GM12864 (cell line): ENCODE measurements at regions not wholly inside any gene's neighbourhood (a gene's known extent, or its start where the extent isn't known, plus 50 kb on each side); places are given as distances from the start of the nearest gene placed in this dataset.

Experiments used
- DNase-seq: peaks from one replicate; pipeline ENCODE4 v3.0.0-alpha.2; 2011; ENCODE audit warnings: low read depth
- H3K4me3 ChIP-seq: 2 replicates; pipeline ENCODE4 v1.5.1; 2011; ENCODE audit warnings: mild to moderate bottlenecking, low read depth, low read length, control low read depth
- TF ChIP-seq, protein P1 (sequence below): IDR thresholded peaks from 2 replicates; pipeline ENCODE4 v1.5.1; 2011; ENCODE audit warnings: low read depth, mild to moderate bottlenecking, moderate library complexity, low read length, control low read depth, inconsistent platforms; ENCODE audit errors: missing control alignments

GRCh38 chr11:29786092-29786491 is 230.7 kb downstream of the KCNA4 start:
- no peak overlapping the region for H3K4me3 ChIP-seq
- TF ChIP-seq, protein P1, sequence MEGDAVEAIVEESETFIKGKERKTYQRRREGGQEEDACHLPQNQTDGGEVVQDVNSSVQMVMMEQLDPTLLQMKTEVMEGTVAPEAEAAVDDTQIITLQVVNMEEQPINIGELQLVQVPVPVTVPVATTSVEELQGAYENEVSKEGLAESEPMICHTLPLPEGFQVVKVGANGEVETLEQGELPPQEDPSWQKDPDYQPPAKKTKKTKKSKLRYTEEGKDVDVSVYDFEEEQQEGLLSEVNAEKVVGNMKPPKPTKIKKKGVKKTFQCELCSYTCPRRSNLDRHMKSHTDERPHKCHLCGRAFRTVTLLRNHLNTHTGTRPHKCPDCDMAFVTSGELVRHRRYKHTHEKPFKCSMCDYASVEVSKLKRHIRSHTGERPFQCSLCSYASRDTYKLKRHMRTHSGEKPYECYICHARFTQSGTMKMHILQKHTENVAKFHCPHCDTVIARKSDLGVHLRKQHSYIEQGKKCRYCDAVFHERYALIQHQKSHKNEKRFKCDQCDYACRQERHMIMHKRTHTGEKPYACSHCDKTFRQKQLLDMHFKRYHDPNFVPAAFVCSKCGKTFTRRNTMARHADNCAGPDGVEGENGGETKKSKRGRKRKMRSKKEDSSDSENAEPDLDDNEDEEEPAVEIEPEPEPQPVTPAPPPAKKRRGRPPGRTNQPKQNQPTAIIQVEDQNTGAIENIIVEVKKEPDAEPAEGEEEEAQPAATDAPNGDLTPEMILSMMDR, result no peak
- no peak for DNase-seq

DNA sequence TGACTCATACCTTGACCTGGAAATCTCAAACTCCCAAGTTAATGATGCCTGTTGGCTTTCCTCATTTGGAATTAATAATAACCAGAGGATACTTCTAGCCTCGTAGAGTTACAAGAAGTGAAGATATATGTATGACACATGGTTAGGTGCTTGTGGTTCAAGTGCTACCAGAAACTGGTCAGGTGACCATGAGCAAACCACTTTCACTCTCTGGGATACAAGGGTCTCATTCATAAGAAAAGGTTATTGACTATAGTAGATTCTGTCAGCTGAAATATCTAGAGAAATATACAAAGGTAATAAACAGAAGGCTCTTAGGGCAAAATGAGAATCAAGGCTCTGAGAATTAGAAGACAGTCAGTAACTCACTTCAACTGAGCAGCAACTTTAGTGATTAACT is 233.3 kb downstream of the KCNA4 start:
- TF ChIP-seq, protein P1, result no peak
- DNase-seq, result no peak
- H3K4me3 ChIP-seq, result no peak overlapping the region

GRCh38 chr11:29782447-29782846 is 234.4 kb downstream of the KCNA4 start:
- H3K4me3 ChIP-seq, result no peak overlapping the region
- no peak for DNase-seq
- TF ChIP-seq, protein P1, result no peak

DNA sequence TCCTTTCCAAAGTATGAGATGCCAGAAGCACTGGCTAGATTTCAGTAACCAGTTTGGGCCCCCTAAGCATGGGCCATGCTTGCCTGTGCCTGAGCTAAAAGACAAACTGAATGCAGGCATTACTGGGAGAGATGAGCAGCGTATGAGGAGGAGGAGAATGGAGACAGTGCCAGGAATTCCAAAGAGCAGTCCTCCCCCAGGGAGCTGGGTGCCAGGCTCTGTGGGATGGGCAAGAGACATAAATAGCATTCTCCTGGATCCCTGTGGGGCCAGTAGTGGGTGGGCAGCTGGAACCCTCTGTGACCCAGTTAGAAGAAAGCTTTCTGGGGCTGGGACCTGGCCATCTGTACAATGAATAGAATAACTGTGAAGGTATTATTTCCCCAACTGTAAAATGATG is 235.6 kb downstream of the KCNA4 start:
- TF ChIP-seq, protein P1, result no peak
- no peak overlapping the region for H3K4me3 ChIP-seq
- no peak for DNase-seq

DNA sequence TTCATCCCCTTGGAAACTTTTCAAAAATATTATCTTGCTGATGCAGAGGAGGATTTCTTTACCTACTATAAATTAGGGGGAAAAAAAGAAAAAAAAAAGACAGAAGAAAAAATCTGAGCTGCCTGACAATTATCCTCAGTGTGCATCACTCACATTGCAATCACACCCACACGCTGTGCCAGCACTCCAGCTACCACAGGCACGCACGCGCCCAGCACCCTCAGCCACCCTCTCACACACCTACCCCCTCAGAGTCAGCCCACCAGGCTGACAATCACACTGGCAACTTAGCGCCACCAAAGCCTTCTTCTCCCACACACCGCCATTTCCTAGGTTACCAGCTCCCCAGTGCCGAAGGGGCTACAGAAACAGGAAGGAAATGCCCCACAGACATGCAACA is 236.1 kb downstream of the KCNA4 start:
- no peak for DNase-seq
- TF ChIP-seq, protein P1, result no peak
- H3K4me3 ChIP-seq, result no peak overlapping the region

DNA sequence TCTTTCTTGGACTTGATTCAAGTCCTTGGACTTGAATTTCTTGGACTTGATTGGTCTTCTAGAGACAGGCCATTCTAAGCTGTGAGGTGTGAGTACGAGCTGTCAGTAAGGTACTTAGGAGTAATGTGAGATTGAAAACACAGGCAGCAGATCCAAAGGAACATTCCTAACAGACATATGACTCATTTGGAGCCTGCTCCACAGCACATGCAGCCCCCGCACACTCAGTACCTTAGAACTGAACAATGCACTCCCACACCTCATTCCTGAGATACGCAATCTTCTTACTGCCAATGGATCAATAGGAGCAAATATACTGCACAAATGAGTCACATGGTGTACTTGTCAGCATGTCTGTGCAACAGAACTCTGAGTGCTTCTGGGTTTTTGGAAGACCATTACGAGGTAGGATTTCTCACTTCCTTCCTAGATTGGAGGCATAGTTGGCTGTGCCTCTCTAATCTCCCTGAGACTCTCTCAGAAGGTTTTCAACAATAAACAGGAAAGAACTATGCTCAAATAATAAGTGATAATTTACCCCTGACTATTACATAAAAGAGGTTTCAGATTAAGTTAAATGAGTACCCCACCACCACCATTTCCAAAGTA is 243.1 kb downstream of the KCNA4 start:
- no peak overlapping the region for H3K4me3 ChIP-seq
- TF ChIP-seq, protein P1, result no peak
- no peak for DNase-seq

- TF ChIP-seq, protein P1, result no peak
- DNase-seq, result no peak
- H3K4me3 ChIP-seq, result no peak overlapping the region
These were observed 260.0 kb downstream of the KCNA4 start for GRCh38 chr11:29756871-29757270.
